AG04450 (cell line): ENCODE measurements at regions not wholly inside any gene's neighbourhood (a gene's known extent, or its start where the extent isn't known, plus 50 kb on each side); places are given as distances from the start of the nearest gene placed in this dataset.

ENCODE experiments used
- CTCF ChIA-PET: fragments of 300-600, 350-600 bp; formaldehyde crosslinking; extraction: SDS; loops from one replicate; lab custom pipeline; 2022; ENCODE audit warnings: antibody characterized with exemption, inconsistent platforms; lab: Charles Lee
- POLR2A ChIA-PET: fragments of 350-600 bp; formaldehyde crosslinking; extraction: SDS; loops from one replicate; lab custom pipeline; 2021; ENCODE audit warnings: antibody characterized with exemption, inconsistent platforms; lab: Yijun Ruan, JAX
- DNase-seq: peaks from one replicate; pipeline ENCODE4 v3.0.0-alpha.2; 2011; ENCODE audit warnings: low read depth, low spot score
- H3K27ac ChIP-seq: one replicate; pipeline ENCODE4 v1.5.1; 2012; ENCODE audit warnings: low read depth, low read length, control low read depth
- H3K27me3 ChIP-seq: one replicate; pipeline ENCODE4 v1.6.0; 2012; ENCODE audit warnings: low read length; ENCODE audit not compliant: control insufficient read depth, insufficient read depth
- H3K4me3 ChIP-seq: 2 replicates; pipeline ENCODE4 v1.5.1; 2011; ENCODE audit warnings: mild to moderate bottlenecking, low read depth, low read length, control low read depth
- H3K9me3 ChIP-seq: 2 replicates; pipeline ENCODE4 v1.5.1; 2012; ENCODE audit warnings: low read length; ENCODE audit not compliant: control insufficient read depth, insufficient read depth
- TF ChIP-seq, protein P1 (sequence below): IDR thresholded peaks from 2 replicates; pipeline ENCODE4 v1.5.1; 2011; ENCODE audit warnings: low read depth, low read length, control low read depth, inconsistent platforms

DNA sequence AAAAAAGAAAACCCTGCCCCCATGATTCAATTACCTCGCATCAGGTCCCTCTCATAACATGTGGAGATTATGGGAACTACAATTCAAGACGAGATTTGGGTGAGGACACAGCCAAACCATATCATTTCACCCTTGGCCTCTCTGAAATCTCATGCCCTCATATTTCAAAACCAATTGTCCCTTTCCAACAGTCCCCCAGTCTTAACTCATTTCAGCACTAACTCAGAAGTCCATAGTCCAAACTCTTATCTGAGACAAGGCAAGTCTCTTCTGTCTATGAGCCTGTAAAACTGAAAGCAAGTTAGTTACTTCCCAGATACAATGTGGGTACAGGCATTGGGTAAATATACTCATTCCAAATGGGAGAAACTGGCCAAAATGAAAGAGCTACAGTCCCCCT, 536.1 kb downstream of the MEI4 start:
- CTCF ChIA-PET: no interaction called here

DNA sequence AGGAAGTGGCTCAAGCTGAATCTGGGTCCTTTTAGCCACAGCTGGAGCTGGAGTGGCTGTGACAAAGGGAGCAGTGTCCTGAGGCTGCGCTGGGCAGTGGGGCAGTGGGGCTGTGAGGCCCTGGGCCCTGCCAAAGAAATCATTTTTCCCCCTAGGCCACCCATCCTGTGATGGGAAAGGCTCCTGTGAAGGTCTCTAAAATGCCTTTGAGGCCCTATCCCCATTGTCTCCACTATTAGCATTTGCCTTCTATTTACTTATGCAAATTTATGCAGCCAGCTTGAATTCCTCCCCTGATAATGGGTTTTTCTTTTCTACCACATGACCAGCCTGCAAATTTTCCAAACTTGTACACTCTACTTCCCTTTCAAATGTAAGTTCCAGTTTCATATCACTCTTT, 539.2 kb downstream of the MEI4 start:
- ChIA-PET POLR2A (no interaction called here), CTCF (no interaction called here)
- Histone ChIP-seq H3K27me3 (no peaks in the 10 kb centered on the region), H3K27ac (no peak overlapping the region), H3K9me3 (peaks cover 10% of the 10 kb centered on the region), H3K4me3 (no peak overlapping the region)
- no peak for DNase-seq
- TF ChIP-seq, protein P1, sequence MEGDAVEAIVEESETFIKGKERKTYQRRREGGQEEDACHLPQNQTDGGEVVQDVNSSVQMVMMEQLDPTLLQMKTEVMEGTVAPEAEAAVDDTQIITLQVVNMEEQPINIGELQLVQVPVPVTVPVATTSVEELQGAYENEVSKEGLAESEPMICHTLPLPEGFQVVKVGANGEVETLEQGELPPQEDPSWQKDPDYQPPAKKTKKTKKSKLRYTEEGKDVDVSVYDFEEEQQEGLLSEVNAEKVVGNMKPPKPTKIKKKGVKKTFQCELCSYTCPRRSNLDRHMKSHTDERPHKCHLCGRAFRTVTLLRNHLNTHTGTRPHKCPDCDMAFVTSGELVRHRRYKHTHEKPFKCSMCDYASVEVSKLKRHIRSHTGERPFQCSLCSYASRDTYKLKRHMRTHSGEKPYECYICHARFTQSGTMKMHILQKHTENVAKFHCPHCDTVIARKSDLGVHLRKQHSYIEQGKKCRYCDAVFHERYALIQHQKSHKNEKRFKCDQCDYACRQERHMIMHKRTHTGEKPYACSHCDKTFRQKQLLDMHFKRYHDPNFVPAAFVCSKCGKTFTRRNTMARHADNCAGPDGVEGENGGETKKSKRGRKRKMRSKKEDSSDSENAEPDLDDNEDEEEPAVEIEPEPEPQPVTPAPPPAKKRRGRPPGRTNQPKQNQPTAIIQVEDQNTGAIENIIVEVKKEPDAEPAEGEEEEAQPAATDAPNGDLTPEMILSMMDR: no peak

More for the DNA sequence above, 536.1 kb downstream of the MEI4 start:
- no peak overlapping the region for H3K27ac ChIP-seq
- H3K27me3 ChIP-seq: no peaks in the 10 kb centered on the region
- DNase-seq: no peak
- TF ChIP-seq, protein P1: no peak
- no peak overlapping the region for H3K4me3 ChIP-seq
- POLR2A ChIA-PET: no interaction called here
- H3K9me3 ChIP-seq: peaks cover 10% of the 10 kb centered on the region

DNA sequence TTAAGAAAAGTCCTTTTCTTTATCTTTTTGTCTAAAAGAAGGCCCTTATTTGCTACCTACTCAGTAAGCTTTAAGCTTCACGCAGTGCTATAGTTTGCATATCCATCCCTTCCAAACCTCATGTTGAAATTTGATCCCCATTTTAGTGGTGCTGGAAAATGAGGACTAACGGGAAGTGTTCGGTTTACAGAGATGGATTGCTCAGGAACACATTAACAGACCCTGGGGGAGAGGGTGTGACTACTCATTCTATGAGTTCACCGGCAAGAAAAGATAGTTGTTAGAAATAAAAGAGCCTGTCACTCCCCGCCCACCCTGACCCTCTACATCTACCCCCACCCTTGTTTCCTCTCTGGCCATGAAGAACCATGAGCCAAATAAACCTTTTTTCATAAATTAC, 546.2 kb downstream of the MEI4 start:
- POLR2A ChIA-PET: no interaction called here
- no peak overlapping the region for H3K27ac ChIP-seq
- CTCF ChIA-PET: no interaction called here
- TF ChIP-seq, protein P1: no peak
- H3K9me3 ChIP-seq: no peaks in the 10 kb centered on the region
- DNase-seq: no peak
- H3K4me3 ChIP-seq: no peak overlapping the region
- H3K27me3 ChIP-seq: no peaks in the 10 kb centered on the region

DNA sequence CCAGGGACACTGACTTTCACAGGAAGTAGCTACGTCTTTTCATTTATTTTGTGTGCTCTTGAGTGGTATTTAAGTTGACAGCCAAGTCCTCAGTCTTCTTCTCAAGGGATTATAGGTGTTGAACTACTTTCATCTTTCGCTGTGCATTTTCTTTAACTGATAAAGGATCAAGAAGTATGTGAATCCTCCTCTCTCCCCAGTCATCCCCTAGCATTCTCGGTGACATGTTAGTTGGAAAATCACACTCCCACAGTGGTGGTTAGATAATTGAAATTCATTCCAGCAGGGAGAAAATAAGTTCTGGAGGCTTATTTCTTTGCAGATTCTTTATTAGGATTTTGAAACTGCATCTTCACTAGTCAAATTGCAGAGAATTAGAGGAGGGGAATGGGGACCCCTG, 569.4 kb downstream of the MEI4 start:
- CTCF ChIA-PET: no interaction called here
- TF ChIP-seq, protein P1: no peak
- no peaks in the 10 kb centered on the region for H3K27me3 ChIP-seq
- H3K27ac ChIP-seq: no peak overlapping the region
- no peak overlapping the region for H3K4me3 ChIP-seq
- POLR2A ChIA-PET: no interaction called here
- DNase-seq: no peak
- no peaks in the 10 kb centered on the region for H3K9me3 ChIP-seq

DNA sequence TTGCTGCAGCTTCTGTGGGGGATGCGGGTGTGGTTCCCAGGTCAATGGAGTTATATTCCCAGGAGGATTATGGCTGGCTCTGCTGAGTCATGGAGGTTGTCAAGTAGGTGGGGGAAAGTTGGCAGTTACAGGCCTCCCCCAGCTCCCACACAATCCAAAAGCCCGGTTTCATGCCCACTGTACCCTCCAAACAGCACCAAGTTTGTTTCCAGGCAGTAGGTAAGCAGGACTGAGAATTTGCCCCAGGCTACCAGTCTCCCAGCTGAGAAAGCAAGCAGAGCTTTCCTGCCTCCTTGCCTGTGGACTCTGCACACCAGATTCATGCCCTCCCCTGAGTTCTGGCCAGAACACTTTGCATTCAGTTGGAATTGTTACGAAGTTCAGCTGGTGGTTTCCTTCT, 578.2 kb downstream of the MEI4 start:
- TF ChIP-seq, protein P1: no peak
- Histone ChIP-seq H3K4me3 (no peak overlapping the region), H3K27ac (no peak overlapping the region), H3K27me3 (no peaks in the 10 kb centered on the region), H3K9me3 (peaks cover 9% of the 10 kb centered on the region; the same call in 1 of the 2 replicates)
- ChIA-PET CTCF (no interaction called here), POLR2A (no interaction called here)
- DNase-seq: no peak
